HEK293T (cell line): ENCODE measurements at regions not wholly inside any gene's neighbourhood (a gene's known extent, or its start where the extent isn't known, plus 50 kb on each side); places are given as distances from the start of the nearest gene placed in this dataset.

Experiments
- CTCF ChIA-PET: fragments of 350-600 bp; formaldehyde crosslinking; extraction: SDS; loops from one replicate; lab custom pipeline; 2021; ENCODE audit warnings: antibody characterized with exemption, inconsistent platforms; lab: Yijun Ruan, JAX
- POLR2A ChIA-PET: fragments of 350-600 bp; formaldehyde crosslinking; extraction: SDS; loops from one replicate; lab custom pipeline; 2020; ENCODE audit warnings: antibody characterized with exemption, inconsistent platforms; lab: Yijun Ruan, JAX
- DNase-seq: peaks from one replicate; pipeline ENCODE4 v3.0.0; 2012; ENCODE audit warnings: mixed read lengths; ENCODE audit errors: extremely low spot score
- ARNT ChIP-seq: fragments of 450-650 bp; IDR thresholded peaks from 2 replicates; pipeline ENCODE4 v1.6.1; 2017; ENCODE audit warnings: mild to moderate bottlenecking
- BHLHE40 ChIP-seq: fragments of 450-650 bp; IDR thresholded peaks from 2 replicates; pipeline ENCODE4 v1.6.1; 2016; ENCODE audit warnings: mild to moderate bottlenecking, moderate library complexity, borderline replicate concordance
- CTBP1 ChIP-seq: fragments of 450-650 bp; IDR thresholded peaks from 2 replicates; pipeline ENCODE4 v1.6.1; 2016; ENCODE audit warnings: borderline replicate concordance
- ELF4 ChIP-seq: fragments of 450-650 bp; IDR thresholded peaks from 2 replicates; pipeline ENCODE4 v1.6.1; 2017; ENCODE audit warnings: antibody characterized with exemption
- FOXA1 ChIP-seq: fragments of 450-650 bp; IDR thresholded peaks from 2 replicates; pipeline ENCODE4 v1.6.1; 2016; ENCODE audit warnings: mild to moderate bottlenecking
- FOXK2 ChIP-seq: fragments of 450-650 bp; IDR thresholded peaks from 2 replicates; pipeline ENCODE4 v1.6.1; 2016; ENCODE audit warnings: mild to moderate bottlenecking
- FOXM1 ChIP-seq: fragments of 450-650 bp; IDR thresholded peaks from 2 replicates; pipeline ENCODE4 v1.6.1; 2017; ENCODE audit warnings: mild to moderate bottlenecking, borderline replicate concordance
- HDGF ChIP-seq: fragments of 450-650 bp; IDR thresholded peaks from 2 replicates; pipeline ENCODE4 v1.6.1; 2017; ENCODE audit warnings: antibody characterized with exemption, borderline replicate concordance
- L3MBTL2 ChIP-seq: fragments of 450-650 bp; conservative IDR thresholded peaks from 2 replicates; pipeline ENCODE4 v1.6.1; 2016; ENCODE audit warnings: mild to moderate bottlenecking
- LEF1 ChIP-seq: fragments of 450-650 bp; IDR thresholded peaks from 2 replicates; pipeline ENCODE4 v1.6.1; 2017; ENCODE audit warnings: mild to moderate bottlenecking, borderline replicate concordance
- NFRKB ChIP-seq: fragments of 450-650 bp; IDR thresholded peaks from 2 replicates; pipeline ENCODE4 v1.6.1; 2016; ENCODE audit warnings: mild to moderate bottlenecking, moderate library complexity
- SP1 ChIP-seq: fragments of 450-650 bp; IDR thresholded peaks from 2 replicates; pipeline ENCODE4 v1.6.1; 2017
- SUZ12 ChIP-seq: fragments of 450-650 bp; IDR thresholded peaks from 2 replicates; pipeline ENCODE4 v1.6.1; 2016; ENCODE audit warnings: mild to moderate bottlenecking
- TARDBP ChIP-seq: fragments of 450-650 bp; IDR thresholded peaks from 2 replicates; pipeline ENCODE4 v1.6.1; 2016
- ZNF384 ChIP-seq: fragments of 450-650 bp; IDR thresholded peaks from 2 replicates; pipeline ENCODE4 v1.6.1; 2016
- TF ChIP-seq, protein P1 (sequence below): fragments of 450-650 bp; IDR thresholded peaks from 2 replicates; pipeline ENCODE4 v1.6.1; 2016

DNA sequence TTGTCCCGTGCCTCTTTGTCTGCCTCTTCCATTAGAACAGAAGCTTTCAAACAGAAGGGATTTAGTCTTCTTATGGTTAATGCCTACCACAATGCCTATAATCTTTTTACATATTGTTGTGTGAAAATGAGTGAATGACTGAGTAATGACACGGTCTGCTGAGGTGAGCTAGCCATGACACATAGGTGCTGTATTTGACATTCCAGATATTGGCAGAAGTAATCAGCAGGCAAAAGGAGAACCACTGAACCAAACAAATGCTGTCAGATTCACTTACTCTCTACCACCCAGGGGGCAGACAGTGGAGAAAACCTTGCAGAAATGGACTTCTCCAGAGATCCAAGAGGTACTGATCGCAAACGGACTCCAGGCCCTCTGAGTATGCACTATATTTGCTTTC is 377.2 kb upstream of the VWC2 start:
- no peak for DNase-seq
- ChIA-PET CTCF (no interaction called here), POLR2A (no interaction called here)
- TF ChIP-seq FOXM1 (no peak), SUZ12 (no peak), ELF4 (no peak), CTBP1 (no peak), L3MBTL2 (no peak), BHLHE40 (no peak), FOXK2 (no peak), SP1 (no peak), ZNF384 (no peak), HDGF (no peak), TARDBP (no peak), LEF1 (no peak), ARNT (no peak), FOXA1 (no peak), NFRKB (no peak)
- TF ChIP-seq, protein P1, sequence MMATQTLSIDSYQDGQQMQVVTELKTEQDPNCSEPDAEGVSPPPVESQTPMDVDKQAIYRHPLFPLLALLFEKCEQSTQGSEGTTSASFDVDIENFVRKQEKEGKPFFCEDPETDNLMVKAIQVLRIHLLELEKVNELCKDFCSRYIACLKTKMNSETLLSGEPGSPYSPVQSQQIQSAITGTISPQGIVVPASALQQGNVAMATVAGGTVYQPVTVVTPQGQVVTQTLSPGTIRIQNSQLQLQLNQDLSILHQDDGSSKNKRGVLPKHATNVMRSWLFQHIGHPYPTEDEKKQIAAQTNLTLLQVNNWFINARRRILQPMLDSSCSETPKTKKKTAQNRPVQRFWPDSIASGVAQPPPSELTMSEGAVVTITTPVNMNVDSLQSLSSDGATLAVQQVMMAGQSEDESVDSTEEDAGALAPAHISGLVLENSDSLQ: no peak

DNA sequence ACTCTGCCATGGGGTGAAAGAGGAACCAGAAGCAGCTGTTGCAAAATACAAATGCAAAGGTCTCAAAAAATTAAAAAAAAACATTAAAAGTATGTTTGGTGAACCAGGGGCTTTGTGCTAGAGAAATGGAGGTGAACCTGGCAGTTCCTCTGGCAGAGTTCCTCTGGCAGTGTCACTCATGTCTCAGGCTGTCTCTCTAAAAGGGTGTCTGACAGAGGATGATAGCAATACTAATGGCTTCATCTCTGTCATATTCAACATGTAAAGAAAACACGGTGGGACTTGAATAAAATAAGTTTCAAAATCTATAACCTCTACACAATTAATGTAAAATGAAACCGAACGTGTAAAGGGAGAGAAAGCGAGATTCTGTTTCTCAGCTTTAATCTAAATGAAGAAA is 375.7 kb upstream of the VWC2 start:
- TF ChIP-seq FOXM1 (no peak), FOXK2 (no peak), ARNT (no peak), SP1 (no peak), BHLHE40 (no peak), HDGF (no peak), TARDBP (no peak), CTBP1 (no peak), L3MBTL2 (no peak), NFRKB (no peak), FOXA1 (no peak), ZNF384 (no peak), LEF1 (no peak), ELF4 (no peak)
- TF ChIP-seq, protein P1: no peak
- POLR2A ChIA-PET: no interaction called here
- no peak for DNase-seq
- CTCF ChIA-PET: no interaction called here

DNA sequence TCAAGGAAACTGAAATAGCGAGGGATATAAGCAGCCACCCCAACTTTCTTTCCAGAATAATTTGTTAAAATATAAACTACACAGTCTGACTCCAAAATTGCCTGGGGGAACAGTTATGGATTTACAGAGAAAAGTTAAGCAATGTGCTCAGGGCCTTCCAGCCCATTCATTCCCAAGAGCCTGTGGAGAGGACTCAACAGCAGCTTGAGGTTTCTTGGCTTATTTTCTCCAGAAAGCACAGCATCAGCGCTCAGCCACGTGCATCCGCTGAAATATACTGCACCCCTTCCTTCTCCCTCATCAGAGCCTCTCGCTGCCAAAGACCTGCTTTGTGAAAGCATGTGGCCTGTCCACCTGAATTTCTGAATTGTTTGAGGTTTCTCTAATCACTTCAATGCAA is 375.2 kb upstream of the VWC2 start:
- POLR2A ChIA-PET: no interaction called here
- CTCF ChIA-PET: no interaction called here
- no peak for DNase-seq

DNA sequence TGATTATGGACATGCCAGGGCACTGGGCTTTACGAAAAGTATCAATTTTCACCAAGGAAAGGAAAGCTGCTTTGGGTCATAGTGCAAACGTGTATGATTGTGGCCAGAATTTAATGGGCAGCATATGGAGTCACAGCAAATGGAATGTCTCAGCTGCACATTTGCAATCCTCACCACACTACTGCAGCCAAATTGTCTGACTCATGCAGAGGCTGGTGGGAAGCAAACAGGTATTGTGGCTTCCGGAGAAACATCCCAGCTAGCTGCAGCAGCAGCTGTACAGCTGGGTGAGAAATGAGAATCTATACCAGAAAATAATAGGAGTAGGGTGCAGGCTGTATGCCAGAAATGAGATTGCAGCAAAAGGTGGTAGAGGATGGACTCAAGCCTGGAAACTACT is 374.7 kb upstream of the VWC2 start:
- DNase-seq: no peak
- TF ChIP-seq TARDBP: no peak
- no peak for TF ChIP-seq L3MBTL2
- no peak for TF ChIP-seq BHLHE40
- TF ChIP-seq, protein P1: no peak
- TF ChIP-seq NFRKB: no peak
- no peak for TF ChIP-seq FOXK2
- no peak for TF ChIP-seq CTBP1
- TF ChIP-seq ZNF384: no peak
- TF ChIP-seq HDGF: no peak
- ChIA-PET POLR2A (no interaction called here), CTCF (no interaction called here)

More for the DNA sequence above, 375.2 kb upstream of the VWC2 start:
- TF ChIP-seq SUZ12 (no peak), FOXA1 (no peak), ARNT (no peak), FOXK2 (no peak), NFRKB (no peak), L3MBTL2 (no peak), LEF1 (no peak), SP1 (no peak), ELF4 (no peak), BHLHE40 (no peak), TARDBP (no peak), ZNF384 (no peak), FOXM1 (no peak), CTBP1 (no peak), HDGF (no peak)
- TF ChIP-seq, protein P1: no peak

DNA sequence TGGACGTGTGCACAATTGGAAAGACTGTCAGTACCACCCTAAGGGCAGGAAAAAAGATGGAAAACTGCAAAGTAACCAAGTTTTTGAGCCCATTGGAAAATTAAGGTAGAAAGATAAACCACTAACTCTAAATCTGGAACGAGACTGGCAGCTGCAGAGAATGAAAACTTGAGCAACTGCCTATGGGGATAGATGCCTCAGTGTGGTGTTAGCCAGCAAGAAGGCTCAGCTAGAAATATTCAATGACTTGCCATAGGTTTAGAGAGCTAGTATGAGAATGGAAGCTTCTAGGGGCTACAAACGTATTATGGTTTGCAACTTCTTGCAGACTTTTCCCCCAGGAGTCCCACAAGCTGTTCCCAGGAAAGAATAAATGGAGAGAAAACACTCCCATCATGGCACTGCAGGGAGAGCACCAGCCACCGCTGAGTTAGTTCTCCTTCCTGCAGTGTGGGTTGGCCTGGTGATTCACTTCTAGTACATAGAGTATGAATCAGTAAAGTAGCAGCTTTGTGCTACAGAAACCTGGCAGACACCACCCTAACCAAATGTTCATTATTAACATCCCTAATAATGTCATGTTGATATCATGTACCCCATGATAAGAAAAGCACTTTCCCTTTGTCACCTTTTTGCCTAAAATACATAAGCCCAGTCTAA is 372.4 kb upstream of the VWC2 start:
- CTCF ChIA-PET: no interaction called here
- DNase-seq: no peak

More for the DNA sequence above, 372.4 kb upstream of the VWC2 start:
- TF ChIP-seq TARDBP (no peak), FOXA1 (no peak), ELF4 (no peak), BHLHE40 (no peak), HDGF (no peak), LEF1 (no peak), CTBP1 (no peak), FOXK2 (no peak), SUZ12 (no peak), L3MBTL2 (no peak), NFRKB (no peak)
- TF ChIP-seq, protein P1: no peak
- POLR2A ChIA-PET: no interaction called here
